CD4-positive, alpha-beta T cell (primary cell): ENCODE measurements at regions not wholly inside any gene's neighbourhood (a gene's known extent, or its start where the extent isn't known, plus 50 kb on each side); places are given as distances from the start of the nearest gene placed in this dataset.
"Not testable (repeated sequence)": the region's sequence is repeated elsewhere in the genome, so short reads cannot be mapped to it uniquely, and the experiment has no call there.

Experiments used
- ATAC-seq: fragments of 200-7000 bp; cut with Tn5 transposase; one replicate; pipeline ENCODE4 v1.10.0; 2022; ENCODE audit warnings: mild to moderate bottlenecking; ENCODE audit not compliant: poor library complexity
- CTCF ChIA-PET: fragments of 350-600 bp; sonication (Branson Sonifier 250); formaldehyde crosslinking; loops from one replicate; lab custom pipeline; 2021; ENCODE audit warnings: antibody characterized with exemption, inconsistent platforms; lab: Charles Lee
- POLR2A ChIA-PET: fragments of 350-600 bp; sonication (Branson Sonifier 250); formaldehyde crosslinking; loops from one replicate; lab custom pipeline; 2021; ENCODE audit warnings: antibody characterized with exemption, inconsistent platforms; lab: Charles Lee
- DNase-seq, 14 experiments: peaks; one replicate each; pipeline ENCODE4 v3.0.0-alpha.2; 2013 to 2020; ENCODE audit warnings: mixed read lengths in 2 of 14
- H3K27ac ChIP-seq, 2 donors: one replicate each; pipeline versions ENCODE4 v1.5.1 to v1.7.0; 2013; ENCODE audit warnings: low read length in 2 of 2, low read depth in 1 of 2, mild to moderate bottlenecking in 1 of 2
- H3K27me3 ChIP-seq, 2 experiments: 1 replicate in 1 of 2; 2 replicates in 1 of 2; pipeline versions ENCODE4 v1.6.1 to v1.7.0; 2013; ENCODE audit warnings: low read length in 2 of 2, control low read depth in 1 of 2, mild to moderate bottlenecking in 1 of 2, moderate library complexity in 1 of 2; ENCODE audit not compliant: insufficient read depth in 2 of 2, control insufficient read depth in 1 of 2
- H3K36me3 ChIP-seq: one replicate; pipeline ENCODE4 v1.6.1; 2013; ENCODE audit warnings: low read length, control low read depth; ENCODE audit not compliant: insufficient read depth
- H3K4me1 ChIP-seq: one replicate; pipeline ENCODE4 v1.6.1; 2013; ENCODE audit warnings: low read length, control low read depth; ENCODE audit not compliant: insufficient read depth
- H3K4me3 ChIP-seq: one replicate; pipeline ENCODE4 v1.5.1; 2013; ENCODE audit warnings: mild to moderate bottlenecking, low read length, moderate library complexity
- H3K9me3 ChIP-seq, 2 experiments: 1 replicate in 1 of 2; 2 replicates in 1 of 2; pipeline versions ENCODE4 v1.6.1 to v1.7.0; 2013; ENCODE audit warnings: low read length in 2 of 2, mild to moderate bottlenecking in 2 of 2, control low read depth in 1 of 2, moderate library complexity in 1 of 2; ENCODE audit not compliant: control insufficient read depth in 1 of 2, insufficient read depth in 1 of 2
- H3K27ac Mint-ChIP-seq: one replicate; pipeline ENCODE4 v1.8.0; 2020; ENCODE audit warnings: mixed read lengths
- H3K27me3 Mint-ChIP-seq: one replicate; pipeline ENCODE4 v1.8.0; 2021; ENCODE audit warnings: mixed read lengths
- H3K36me3 Mint-ChIP-seq: one replicate; pipeline ENCODE4 v1.8.0; 2021; ENCODE audit warnings: low read depth, mixed read lengths
- H3K4me1 Mint-ChIP-seq: one replicate; pipeline ENCODE4 v1.8.0; 2021; ENCODE audit warnings: low read depth, mixed read lengths
- H3K4me3 Mint-ChIP-seq: one replicate; pipeline ENCODE4 v1.8.0; 2020; ENCODE audit warnings: mild to moderate bottlenecking, mixed read lengths
- H3K9me3 Mint-ChIP-seq: one replicate; pipeline ENCODE4 v1.8.0; 2020; ENCODE audit warnings: mixed read lengths
- intact Hi-C, 2 experiments: fragments of 100-400 bp; cut with DNase I in 1 of 2; cut with micrococcal nuclease in 1 of 2; formaldehyde crosslinking; loops; one replicate each; pipeline versions ENCODE4 v1.15.1 to v1.9.0; 2023 to 2025; cut with DNase I, micrococcal nuclease
- TF ChIP-seq, protein P1 (sequence below): fragments of 200-600 bp; IDR thresholded peaks from one replicate; pipeline ENCODE4 v1.8.0; 2022; ENCODE audit warnings: antibody characterized with exemption, mild to moderate bottlenecking

DNA sequence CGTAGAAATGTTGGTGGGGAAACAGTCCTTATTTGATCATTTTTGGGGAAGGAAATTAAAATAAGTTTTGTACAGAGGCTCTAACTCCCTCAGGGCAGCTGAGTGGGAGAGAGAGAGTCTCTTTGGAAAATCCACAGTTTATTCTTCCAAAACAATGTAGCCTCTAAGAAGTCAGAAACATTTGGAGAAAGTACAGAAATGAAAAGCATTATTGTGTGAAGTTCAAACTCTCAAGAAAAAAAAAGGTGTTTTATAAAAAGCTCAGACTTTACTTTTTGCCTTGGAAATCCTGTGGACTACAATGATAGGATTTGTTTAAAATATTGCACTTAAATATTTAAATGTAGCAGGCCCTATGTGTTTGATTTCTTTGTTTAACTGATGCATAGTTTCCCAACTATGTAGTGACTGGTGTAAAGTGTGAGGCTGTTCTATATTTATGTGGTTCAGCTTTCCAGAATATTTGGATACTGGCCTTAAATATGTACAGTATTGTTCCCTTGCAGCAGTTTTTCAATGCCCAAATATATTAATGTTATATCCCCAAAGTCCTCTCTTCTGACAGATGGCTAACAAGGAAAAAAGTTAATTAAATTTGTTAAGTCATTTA is 82.0 kb upstream of the OTOGL start:
- Histone ChIP-seq H3K4me3 (no peak overlapping the region), H3K9me3 (peaks cover 0 to 4% of the 10 kb centered on the region in 2 experiments), H3K27ac (no peak overlapping the region), H3K27me3 (peaks cover 4 to 5% of the 10 kb centered on the region in 2 experiments), H3K36me3 (no peaks in the 10 kb centered on the region), H3K4me1 (no peaks in the 10 kb centered on the region)
- intact Hi-C loops, result no loop called here
- Mint-ChIP-seq H3K27me3 (peaks cover 12% of the 10 kb centered on the region), H3K9me3 (peaks cover 3% of the 10 kb centered on the region), H3K4me3 (no peak overlapping the region), H3K36me3 (no peaks in the 10 kb centered on the region), H3K4me1 (no peaks in the 10 kb centered on the region), H3K27ac (no peak overlapping the region)
- ATAC-seq (no peak), DNase-seq (no peak)
- ChIA-PET POLR2A (no interaction called here), CTCF (interaction anchor here (1.0 kb wide), 1 partner anchor 18 kb away, joined by 3 read pairs; no protein-coding TSS in a partner anchor)
- TF ChIP-seq, protein P1, sequence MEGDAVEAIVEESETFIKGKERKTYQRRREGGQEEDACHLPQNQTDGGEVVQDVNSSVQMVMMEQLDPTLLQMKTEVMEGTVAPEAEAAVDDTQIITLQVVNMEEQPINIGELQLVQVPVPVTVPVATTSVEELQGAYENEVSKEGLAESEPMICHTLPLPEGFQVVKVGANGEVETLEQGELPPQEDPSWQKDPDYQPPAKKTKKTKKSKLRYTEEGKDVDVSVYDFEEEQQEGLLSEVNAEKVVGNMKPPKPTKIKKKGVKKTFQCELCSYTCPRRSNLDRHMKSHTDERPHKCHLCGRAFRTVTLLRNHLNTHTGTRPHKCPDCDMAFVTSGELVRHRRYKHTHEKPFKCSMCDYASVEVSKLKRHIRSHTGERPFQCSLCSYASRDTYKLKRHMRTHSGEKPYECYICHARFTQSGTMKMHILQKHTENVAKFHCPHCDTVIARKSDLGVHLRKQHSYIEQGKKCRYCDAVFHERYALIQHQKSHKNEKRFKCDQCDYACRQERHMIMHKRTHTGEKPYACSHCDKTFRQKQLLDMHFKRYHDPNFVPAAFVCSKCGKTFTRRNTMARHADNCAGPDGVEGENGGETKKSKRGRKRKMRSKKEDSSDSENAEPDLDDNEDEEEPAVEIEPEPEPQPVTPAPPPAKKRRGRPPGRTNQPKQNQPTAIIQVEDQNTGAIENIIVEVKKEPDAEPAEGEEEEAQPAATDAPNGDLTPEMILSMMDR, result no peak

DNA sequence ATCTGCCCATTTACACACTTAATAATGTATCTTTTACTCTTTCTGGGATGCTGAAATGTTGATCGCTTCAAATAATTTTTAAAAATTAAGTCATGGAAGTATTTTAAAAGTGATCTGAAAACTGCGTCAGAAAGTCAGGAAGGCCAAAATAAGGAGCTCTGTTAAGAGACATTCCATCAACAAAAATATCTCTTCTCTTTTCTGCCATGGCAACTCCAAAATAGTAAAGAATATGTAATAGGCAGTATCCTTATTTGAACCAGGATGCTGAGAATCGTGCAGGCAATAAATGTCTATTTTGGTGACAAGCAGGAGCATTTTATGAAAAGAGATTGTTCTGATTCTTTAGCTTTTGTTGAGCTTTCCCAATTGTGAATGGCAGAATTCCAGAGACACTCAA is 81.8 kb upstream of the PPP1R12A start:
- TF ChIP-seq, protein P1, result no peak
- CTCF ChIA-PET, result interaction anchor here (1.0 kb wide), 1 partner anchor 19 kb away, joined by 3 read pairs; no protein-coding TSS in a partner anchor
- Mint-ChIP-seq H3K4me3 (no peak overlapping the region), H3K4me1 (no peaks in the 10 kb centered on the region), H3K27ac (no peak overlapping the region), H3K27me3 (peaks cover 12% of the 10 kb centered on the region), H3K9me3 (peaks cover 3% of the 10 kb centered on the region), H3K36me3 (no peaks in the 10 kb centered on the region)
- POLR2A ChIA-PET, result no interaction called here
- Histone ChIP-seq H3K27ac (no peak overlapping the region), H3K36me3 (no peaks in the 10 kb centered on the region), H3K9me3 (peaks cover 0 to 4% of the 10 kb centered on the region in 2 experiments), H3K4me1 (no peaks in the 10 kb centered on the region), H3K27me3 (peaks cover 4 to 5% of the 10 kb centered on the region in 2 experiments), H3K4me3 (no peak overlapping the region)
- ATAC-seq (no peak), DNase-seq (no peak)
- intact Hi-C loops, result no loop called here

DNA sequence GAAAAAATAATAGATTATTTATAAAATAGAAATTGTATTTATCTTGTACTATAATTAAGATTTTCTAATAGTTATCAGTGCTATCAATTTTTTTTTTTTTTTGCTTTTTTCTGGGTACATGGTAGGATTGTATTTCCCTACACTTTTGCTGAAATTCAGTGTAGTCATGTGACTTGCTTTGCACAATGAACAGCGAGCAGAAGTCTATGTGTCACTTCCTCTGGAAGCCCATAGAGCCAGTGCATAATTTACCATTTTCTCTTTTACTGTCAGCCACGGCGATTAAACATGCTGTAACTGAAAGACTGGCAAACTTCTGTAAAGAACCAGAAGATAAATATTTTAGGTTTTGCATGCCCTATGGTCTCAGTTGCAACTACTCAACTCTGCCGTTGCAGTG is 80.8 kb upstream of the PPP1R12A start:
- Histone ChIP-seq H3K9me3 (peaks cover 0 to 4% of the 10 kb centered on the region in 2 experiments), H3K27me3 (peaks cover 4 to 5% of the 10 kb centered on the region in 2 experiments), H3K36me3 (no peaks in the 10 kb centered on the region), H3K4me3 (no peak overlapping the region), H3K4me1 (no peaks in the 10 kb centered on the region), H3K27ac (no peak overlapping the region)
- TF ChIP-seq, protein P1, result no peak
- intact Hi-C loops, result no loop called here
- Mint-ChIP-seq H3K4me3 (no peak overlapping the region), H3K36me3 (no peaks in the 10 kb centered on the region), H3K4me1 (no peaks in the 10 kb centered on the region), H3K27me3 (peaks cover 12% of the 10 kb centered on the region), H3K9me3 (peaks cover 3% of the 10 kb centered on the region), H3K27ac (no peak overlapping the region)
- DNase-seq (no peak), ATAC-seq (no peak)
- POLR2A ChIA-PET, result no interaction called here
- CTCF ChIA-PET, result no interaction called here

DNA sequence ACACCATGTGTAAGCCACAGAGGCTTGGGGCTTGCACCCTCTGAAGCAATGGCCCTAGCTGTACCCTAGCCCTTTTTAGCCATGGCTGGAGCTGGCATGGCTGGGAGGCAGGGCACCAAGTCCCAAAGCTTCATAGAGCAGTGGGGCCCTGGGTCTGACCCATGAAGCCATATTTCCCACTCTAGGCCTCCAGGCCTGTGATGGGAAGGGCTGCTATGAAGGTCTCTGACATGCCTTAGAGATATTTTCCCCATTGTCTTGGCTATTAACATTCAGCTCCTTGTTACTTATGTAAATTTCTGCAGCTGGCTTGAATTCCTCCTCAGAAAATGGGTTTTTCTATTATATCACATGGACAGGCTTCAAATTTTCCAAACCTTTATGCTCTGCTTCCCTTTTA is 68.8 kb upstream of the PPP1R12A start:
- H3K9me3 ChIP-seq, H3K4me3 Mint-ChIP-seq, H3K4me1 Mint-ChIP-seq, H3K36me3 ChIP-seq, POLR2A ChIA-PET, H3K27ac ChIP-seq, intact Hi-C loops, H3K36me3 Mint-ChIP-seq, ATAC-seq, CTCF ChIA-PET, H3K4me1 ChIP-seq, H3K27ac Mint-ChIP-seq, DNase-seq, H3K4me3 ChIP-seq, H3K27me3 ChIP-seq, H3K27me3 Mint-ChIP-seq, H3K9me3 Mint-ChIP-seq: not testable (repeated sequence)
